Astrocyte of the spinal cord (primary cell): ENCODE measurements at regions not wholly inside any gene's neighbourhood (a gene's known extent, or its start where the extent isn't known, plus 50 kb on each side); places are given as distances from the start of the nearest gene placed in this dataset.
"Not testable (repeated sequence)": the region's sequence is repeated elsewhere in the genome, so short reads cannot be mapped to it uniquely, and the experiment has no call there.

Experiments
- DNase-seq: peaks from one replicate; pipeline ENCODE4 v3.0.0; 2011; ENCODE audit warnings: low read depth, low spot score
- H3K4me3 ChIP-seq: 2 replicates; pipeline ENCODE4 v1.5.1; 2011; ENCODE audit warnings: low read depth, mild to moderate bottlenecking, low read length, moderate library complexity
- in situ Hi-C: cut with HindIII; loops from 2 replicates; pipeline ENCODE4 v1.10.0; 2017; ENCODE audit warnings: low sequenced_read_pairs
- TF ChIP-seq, protein P1 (sequence below): IDR thresholded peaks from 2 replicates; pipeline ENCODE4 v1.5.1; 2012; ENCODE audit warnings: low read depth, mild to moderate bottlenecking, low read length, inconsistent platforms

DNA sequence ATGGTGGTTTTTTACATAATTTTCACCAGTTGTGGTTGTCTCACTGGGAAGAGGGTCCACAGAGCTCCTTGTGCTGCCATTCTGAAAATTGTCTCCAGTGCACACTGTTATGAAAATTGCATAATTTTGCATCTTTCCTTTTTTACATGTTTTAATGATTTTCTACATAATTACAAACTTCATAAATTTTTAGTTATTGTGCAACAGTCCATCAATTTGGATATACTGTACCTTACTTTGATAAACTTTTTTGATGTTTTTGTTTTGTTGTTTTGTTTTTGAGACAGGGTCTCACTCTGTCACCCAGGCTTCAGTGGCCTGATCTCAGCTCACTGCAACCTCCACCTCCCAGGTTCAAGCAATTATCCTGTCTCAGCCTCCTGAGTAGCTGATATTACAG, 70.6 kb upstream of the AUTS2 start:
- in situ Hi-C loops, result no loop called here
- H3K4me3 ChIP-seq, result no peak overlapping the region
- DNase-seq, result no peak
- TF ChIP-seq, protein P1, sequence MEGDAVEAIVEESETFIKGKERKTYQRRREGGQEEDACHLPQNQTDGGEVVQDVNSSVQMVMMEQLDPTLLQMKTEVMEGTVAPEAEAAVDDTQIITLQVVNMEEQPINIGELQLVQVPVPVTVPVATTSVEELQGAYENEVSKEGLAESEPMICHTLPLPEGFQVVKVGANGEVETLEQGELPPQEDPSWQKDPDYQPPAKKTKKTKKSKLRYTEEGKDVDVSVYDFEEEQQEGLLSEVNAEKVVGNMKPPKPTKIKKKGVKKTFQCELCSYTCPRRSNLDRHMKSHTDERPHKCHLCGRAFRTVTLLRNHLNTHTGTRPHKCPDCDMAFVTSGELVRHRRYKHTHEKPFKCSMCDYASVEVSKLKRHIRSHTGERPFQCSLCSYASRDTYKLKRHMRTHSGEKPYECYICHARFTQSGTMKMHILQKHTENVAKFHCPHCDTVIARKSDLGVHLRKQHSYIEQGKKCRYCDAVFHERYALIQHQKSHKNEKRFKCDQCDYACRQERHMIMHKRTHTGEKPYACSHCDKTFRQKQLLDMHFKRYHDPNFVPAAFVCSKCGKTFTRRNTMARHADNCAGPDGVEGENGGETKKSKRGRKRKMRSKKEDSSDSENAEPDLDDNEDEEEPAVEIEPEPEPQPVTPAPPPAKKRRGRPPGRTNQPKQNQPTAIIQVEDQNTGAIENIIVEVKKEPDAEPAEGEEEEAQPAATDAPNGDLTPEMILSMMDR, result no peak

DNA sequence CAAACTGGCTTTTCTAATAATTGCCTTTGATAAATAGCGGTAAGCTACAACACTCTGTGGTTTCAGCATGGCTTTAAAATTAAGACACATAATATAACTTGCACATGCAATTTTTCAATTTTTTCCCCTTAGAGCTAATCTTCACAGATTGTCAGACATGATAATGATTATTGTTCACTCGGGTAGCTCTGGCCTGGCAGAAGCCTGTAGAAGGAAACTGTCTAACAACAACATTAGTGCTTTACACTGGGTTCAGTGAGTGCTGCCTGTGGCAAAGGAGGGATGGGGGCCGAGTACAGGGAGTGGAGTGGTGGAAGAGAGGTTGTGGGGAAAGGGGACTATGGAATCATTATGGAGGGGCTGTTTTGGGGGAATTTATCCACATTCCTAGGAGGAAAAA, 67.2 kb upstream of the AUTS2 start:
- in situ Hi-C loops, result no loop called here
- TF ChIP-seq, protein P1, result no peak
- H3K4me3 ChIP-seq, result no peak overlapping the region
- no peak for DNase-seq

DNA sequence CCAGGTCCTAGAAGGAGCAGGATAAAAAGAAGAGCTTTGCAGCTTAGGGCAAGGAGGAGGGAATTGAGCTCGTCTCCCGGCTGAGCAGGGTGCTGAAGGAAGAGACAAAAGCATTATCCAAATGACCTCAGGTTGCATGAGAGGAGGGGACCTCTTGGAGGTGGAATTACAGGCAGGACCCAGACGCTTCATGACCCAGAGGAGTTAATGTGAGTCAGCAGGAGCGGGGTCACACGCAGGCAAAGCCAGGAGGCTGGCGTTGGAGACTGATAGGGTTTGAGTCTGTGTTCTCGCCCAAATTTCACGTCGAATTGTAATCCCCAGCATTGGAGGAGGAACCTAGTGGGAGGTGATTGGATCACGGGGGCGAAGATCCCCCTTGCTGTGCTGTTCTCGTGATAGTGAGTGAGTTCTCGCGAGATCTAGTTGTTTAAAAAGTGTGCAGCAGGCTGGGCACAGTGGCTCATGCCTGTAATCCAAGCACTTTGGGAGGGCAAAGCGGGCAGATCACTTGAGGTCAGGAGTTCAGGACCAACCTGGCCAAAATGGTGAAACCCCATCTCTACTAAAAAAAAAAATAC, 63.7 kb upstream of the AUTS2 start:
- in situ Hi-C loops, result no loop called here
- DNase-seq, result no peak
- TF ChIP-seq, protein P1, result no peak
- no peak overlapping the region for H3K4me3 ChIP-seq

DNA sequence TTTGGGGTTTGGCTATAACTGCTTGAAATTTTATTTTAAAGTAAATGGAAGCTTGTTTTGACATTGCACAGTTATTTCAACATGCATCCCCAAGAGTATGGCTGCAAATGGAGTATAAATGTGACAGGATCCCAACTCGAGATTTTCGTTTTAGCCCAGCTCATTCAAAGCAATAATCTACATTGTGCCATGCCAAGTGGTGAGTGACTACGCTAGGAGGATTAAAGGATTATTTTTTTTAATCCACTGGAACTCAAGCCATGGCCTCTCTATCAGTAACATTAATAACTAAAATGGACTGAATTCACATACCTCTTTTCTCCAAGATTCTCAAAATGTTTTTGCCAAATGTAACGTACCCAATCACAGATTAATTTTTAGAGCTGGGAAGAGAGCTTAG, 60.6 kb upstream of the AUTS2 start:
- TF ChIP-seq, protein P1, result no peak
- H3K4me3 ChIP-seq, result no peak overlapping the region
- in situ Hi-C loops, result no loop called here
- DNase-seq, result no peak

DNA sequence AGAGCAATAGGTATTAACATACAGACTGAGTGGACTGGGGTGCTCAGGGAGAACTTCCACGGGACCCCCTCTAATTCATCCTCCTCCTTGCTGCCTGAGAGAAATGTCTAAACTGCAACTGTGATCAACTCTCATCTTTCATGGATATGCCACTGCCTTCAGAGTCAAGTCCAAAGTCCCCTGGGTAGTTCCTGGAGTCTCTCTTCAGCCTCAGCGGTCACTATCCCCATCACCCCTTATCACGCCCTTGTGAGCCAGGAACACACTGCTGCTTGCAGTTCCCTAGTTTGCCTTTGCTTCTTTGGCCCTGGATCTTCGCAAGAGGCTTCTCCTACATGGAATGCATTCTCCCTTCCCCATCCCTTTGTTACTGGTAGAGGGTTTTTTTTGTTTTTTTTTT, 58.7 kb upstream of the AUTS2 start:
- in situ Hi-C loops, result no loop called here
- no peak overlapping the region for H3K4me3 ChIP-seq
- TF ChIP-seq, protein P1, result no peak
- no peak for DNase-seq

DNA sequence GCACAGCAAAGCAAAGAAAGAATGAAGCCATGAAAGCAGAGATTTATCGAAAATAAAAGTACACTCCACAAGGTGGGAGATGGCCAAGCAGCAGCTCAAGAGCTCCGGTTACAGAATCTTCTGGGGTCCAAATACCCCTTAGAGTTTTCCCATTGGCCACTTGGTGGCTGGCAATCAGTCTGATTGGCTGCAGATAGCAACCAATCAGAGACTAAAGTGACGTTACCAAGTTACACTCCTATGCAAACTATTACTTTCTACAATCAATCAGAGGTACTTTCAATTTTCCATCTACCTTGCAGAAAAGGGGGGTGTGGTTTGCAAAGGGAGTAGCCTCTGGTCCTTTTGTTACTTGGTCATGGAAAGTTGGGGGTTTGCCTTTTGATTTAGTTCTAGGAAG, 58.0 kb upstream of the AUTS2 start:
- TF ChIP-seq, protein P1, result no peak
- no peak overlapping the region for H3K4me3 ChIP-seq
- DNase-seq, result no peak
- in situ Hi-C loops, result no loop called here

DNA sequence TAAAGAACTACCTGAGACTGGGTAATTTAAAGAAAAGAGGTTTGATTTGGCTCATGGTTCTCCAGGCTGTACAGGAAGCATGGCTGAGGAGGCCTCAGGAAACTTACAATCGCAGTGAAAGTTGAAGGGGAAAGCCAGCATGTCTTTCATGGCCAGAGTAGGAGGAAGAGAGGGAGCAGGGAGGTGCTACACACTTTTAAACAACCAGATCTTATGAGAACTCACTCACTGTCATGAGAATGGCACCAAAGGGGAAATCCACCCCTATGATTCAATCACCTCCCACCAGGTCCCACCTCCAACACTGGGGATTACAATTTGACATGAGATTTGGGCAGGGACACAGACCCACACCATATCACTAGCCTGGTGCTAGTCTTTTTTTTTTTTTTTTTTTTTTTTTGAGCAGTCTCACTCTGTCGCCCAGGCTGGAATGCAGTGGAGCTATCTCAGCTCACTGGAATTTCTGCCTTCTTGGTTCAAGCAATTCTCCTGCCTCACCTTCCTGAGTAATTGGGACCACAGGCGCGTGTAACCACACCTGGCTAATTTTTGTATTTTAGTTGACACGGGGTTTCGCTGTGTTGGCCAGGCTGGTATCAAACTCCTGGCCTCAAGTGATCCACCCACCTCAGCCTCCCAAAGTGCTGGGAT, 56.4 kb upstream of the AUTS2 start:
- in situ Hi-C loops, H3K4me3 ChIP-seq, DNase-seq: not testable (repeated sequence)
